ENCODE measurements at regions not wholly inside any gene's neighbourhood (a gene's known extent, or its start where the extent isn't known, plus 50 kb on each side); places are given as distances from the start of the nearest gene placed in this dataset.

GRCh38 chr11:130698174-130698573, 218.1 kb downstream of the SNX19 start:
- no peak for TF ChIP-seq ZNF384 (IDR thresholded peaks at IDR 0.05)
- no peak for TF ChIP-seq SUZ12 (IDR thresholded peaks at IDR 0.05)
- TF ChIP-seq FOXK2 (IDR thresholded peaks at IDR 0.05), result no peak
- no peak for TF ChIP-seq SP1 (IDR thresholded peaks at IDR 0.05)
- TF ChIP-seq ELF4 (IDR thresholded peaks at IDR 0.05), result no peak
- TF ChIP-seq CTBP1 (IDR thresholded peaks at IDR 0.05; ENCODE audit: borderline replicate concordance), result no peak
- TF ChIP-seq FOXA1 (IDR thresholded peaks at IDR 0.05), result no peak
- no peak for TF ChIP-seq ARNT (IDR thresholded peaks at IDR 0.05)
- no peak for TF ChIP-seq TARDBP (IDR thresholded peaks at IDR 0.05)

All from HEK293T (cell line).